H1 (cell line): ENCODE measurements at regions not wholly inside any gene's neighbourhood (a gene's known extent, or its start where the extent isn't known, plus 50 kb on each side); places are given as distances from the start of the nearest gene placed in this dataset.

ENCODE experiments used
- CEBPB ChIP-seq: IDR thresholded peaks from 2 replicates; pipeline ENCODE4 v1.6.1; 2012; ENCODE audit warnings: low read depth, low read length
- EZH2 ChIP-seq: fragments of 200-600 bp; sonication (generic); IDR thresholded peaks from 2 replicates; pipeline ENCODE4 v1.7.1; 2012; ENCODE audit warnings: low read depth, mild to moderate bottlenecking, moderate library complexity, low read length, inconsistent platforms; ENCODE audit not compliant: severe bottlenecking
- POLR2AphosphoS5 ChIP-seq: IDR thresholded peaks from 2 replicates; pipeline ENCODE4 v1.6.1; 2011; ENCODE audit warnings: low read depth, low read length
- RNF2 ChIP-seq: fragments of 200-900, 300-1000 bp; sonication (generic); IDR thresholded peaks from 2 replicates; pipeline ENCODE4 v1.7.1; 2016; ENCODE audit warnings: borderline replicate concordance, low read depth, mild to moderate bottlenecking, antibody characterized with exemption, low read length; ENCODE audit not compliant: poor library complexity, severe bottlenecking; ENCODE audit errors: missing control alignments
- TF ChIP-seq, protein P1 (sequence below), 3 experiments: IDR thresholded peaks; 1 replicate in 2 of 3; 2 replicates in 1 of 3; pipeline versions ENCODE4 v1.5.1 to v1.6.1; 2011; ENCODE audit warnings: low read length in 3 of 3, mild to moderate bottlenecking in 3 of 3, inconsistent platforms in 2 of 3, low read depth in 1 of 3, moderate library complexity in 1 of 3; ENCODE audit not compliant: insufficient read depth in 1 of 3; ENCODE audit errors: control extremely low read depth in 1 of 3
- TF ChIP-seq, protein P2 (sequence below): IDR thresholded peaks from 2 replicates; pipeline ENCODE4 v1.6.1; 2012; ENCODE audit warnings: inconsistent platforms

DNA sequence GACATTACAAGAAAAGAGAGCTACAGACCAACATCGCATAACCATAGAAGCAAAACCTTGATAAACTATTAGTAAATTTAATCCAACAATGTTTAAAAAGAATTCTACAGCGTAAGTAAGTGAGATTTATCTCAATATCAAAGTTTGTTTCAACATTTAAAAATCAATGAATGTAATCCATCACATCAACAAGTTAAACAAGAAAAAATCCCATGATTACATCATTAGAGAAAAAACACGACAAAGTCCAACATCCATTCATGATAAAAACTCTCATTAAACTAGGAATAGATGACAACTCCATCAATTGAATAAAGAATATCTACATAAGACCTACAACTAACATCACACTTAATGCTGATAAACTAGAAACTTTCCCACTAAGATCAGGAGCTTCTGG lies 239.0 kb upstream of the GGTLC1 start:
- TF ChIP-seq POLR2AphosphoS5 = no peak
- no peak for TF ChIP-seq CEBPB
- no peak for TF ChIP-seq EZH2
- TF ChIP-seq, protein P1, sequence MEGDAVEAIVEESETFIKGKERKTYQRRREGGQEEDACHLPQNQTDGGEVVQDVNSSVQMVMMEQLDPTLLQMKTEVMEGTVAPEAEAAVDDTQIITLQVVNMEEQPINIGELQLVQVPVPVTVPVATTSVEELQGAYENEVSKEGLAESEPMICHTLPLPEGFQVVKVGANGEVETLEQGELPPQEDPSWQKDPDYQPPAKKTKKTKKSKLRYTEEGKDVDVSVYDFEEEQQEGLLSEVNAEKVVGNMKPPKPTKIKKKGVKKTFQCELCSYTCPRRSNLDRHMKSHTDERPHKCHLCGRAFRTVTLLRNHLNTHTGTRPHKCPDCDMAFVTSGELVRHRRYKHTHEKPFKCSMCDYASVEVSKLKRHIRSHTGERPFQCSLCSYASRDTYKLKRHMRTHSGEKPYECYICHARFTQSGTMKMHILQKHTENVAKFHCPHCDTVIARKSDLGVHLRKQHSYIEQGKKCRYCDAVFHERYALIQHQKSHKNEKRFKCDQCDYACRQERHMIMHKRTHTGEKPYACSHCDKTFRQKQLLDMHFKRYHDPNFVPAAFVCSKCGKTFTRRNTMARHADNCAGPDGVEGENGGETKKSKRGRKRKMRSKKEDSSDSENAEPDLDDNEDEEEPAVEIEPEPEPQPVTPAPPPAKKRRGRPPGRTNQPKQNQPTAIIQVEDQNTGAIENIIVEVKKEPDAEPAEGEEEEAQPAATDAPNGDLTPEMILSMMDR (IDR thresholded peaks at IDR 0.05; ENCODE audit: control extremely low read depth in 1 of 3, insufficient read depth in 1 of 3, low read depth in 1 of 3, low read length in 3 of 3) = no peak
- TF ChIP-seq RNF2 = no peak
- TF ChIP-seq, protein P2, sequence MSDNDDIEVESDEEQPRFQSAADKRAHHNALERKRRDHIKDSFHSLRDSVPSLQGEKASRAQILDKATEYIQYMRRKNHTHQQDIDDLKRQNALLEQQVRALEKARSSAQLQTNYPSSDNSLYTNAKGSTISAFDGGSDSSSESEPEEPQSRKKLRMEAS = no peak
